Fibroblast of lung (primary cell): ENCODE measurements at regions not wholly inside any gene's neighbourhood (a gene's known extent, or its start where the extent isn't known, plus 50 kb on each side); places are given as distances from the start of the nearest gene placed in this dataset.

ENCODE experiments used
- EZH2 ChIP-seq: IDR thresholded peaks from 2 replicates; pipeline ENCODE4 v1.5.1; 2012; ENCODE audit warnings: low read length, control low read depth, mild to moderate bottlenecking; ENCODE audit errors: missing control alignments
- TF ChIP-seq, protein P1 (sequence below), 2 donors: IDR thresholded peaks in 1 of 2; conservative IDR thresholded peaks in 1 of 2; 1 replicate in 1 of 2; 2 replicates in 1 of 2; pipeline ENCODE4 v1.5.1; 2011 to 2012; ENCODE audit warnings: low read length in 2 of 2, control low read depth in 1 of 2, inconsistent platforms in 1 of 2, low read depth in 1 of 2, mild to moderate bottlenecking in 1 of 2

DNA sequence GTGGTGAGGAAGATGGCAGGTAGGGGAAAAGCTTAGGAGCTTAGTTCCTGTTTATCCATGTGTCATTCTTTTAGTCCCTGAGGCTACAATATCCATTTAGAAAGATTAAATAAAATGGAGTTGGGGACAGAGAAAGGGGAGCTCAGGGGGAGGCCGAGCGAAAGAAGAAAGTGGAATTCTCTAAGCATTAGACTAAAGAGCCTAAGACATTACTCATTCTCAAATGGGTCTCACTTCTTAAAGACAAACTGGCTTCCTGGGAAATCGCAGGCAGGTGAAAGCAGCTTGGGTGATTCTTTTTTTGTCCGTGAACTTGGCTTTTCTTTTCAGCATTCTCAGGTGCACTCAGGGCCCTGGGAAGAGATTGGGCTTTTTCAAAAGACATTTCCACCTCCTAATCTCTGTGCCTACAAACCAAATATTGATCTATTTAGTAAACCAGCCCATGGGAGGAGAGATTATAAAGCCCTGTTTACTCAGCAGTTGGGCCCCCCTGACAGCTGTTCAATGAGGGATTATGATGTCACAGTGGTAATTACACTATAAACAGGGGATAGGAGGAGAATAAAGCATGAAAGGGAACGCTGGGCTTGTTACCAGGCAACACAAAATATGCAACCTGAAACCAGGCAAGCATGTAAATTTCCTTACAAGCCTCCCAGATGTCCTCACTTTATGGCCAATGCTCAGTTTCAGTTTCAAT is 584.0 kb downstream of the ACTL7B start:
- TF ChIP-seq, protein P1, sequence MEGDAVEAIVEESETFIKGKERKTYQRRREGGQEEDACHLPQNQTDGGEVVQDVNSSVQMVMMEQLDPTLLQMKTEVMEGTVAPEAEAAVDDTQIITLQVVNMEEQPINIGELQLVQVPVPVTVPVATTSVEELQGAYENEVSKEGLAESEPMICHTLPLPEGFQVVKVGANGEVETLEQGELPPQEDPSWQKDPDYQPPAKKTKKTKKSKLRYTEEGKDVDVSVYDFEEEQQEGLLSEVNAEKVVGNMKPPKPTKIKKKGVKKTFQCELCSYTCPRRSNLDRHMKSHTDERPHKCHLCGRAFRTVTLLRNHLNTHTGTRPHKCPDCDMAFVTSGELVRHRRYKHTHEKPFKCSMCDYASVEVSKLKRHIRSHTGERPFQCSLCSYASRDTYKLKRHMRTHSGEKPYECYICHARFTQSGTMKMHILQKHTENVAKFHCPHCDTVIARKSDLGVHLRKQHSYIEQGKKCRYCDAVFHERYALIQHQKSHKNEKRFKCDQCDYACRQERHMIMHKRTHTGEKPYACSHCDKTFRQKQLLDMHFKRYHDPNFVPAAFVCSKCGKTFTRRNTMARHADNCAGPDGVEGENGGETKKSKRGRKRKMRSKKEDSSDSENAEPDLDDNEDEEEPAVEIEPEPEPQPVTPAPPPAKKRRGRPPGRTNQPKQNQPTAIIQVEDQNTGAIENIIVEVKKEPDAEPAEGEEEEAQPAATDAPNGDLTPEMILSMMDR (conservative IDR thresholded peaks at IDR 0.05 in 1 of 2, IDR thresholded peaks at IDR 0.05 in 1 of 2; ENCODE audit: low read depth in 1 of 2, low read length in 2 of 2): no peak
- no peak for TF ChIP-seq EZH2
